ENCODE measurements at regions not wholly inside any gene's neighbourhood (a gene's known extent, or its start where the extent isn't known, plus 50 kb on each side); places are given as distances from the start of the nearest gene placed in this dataset.

DNA sequence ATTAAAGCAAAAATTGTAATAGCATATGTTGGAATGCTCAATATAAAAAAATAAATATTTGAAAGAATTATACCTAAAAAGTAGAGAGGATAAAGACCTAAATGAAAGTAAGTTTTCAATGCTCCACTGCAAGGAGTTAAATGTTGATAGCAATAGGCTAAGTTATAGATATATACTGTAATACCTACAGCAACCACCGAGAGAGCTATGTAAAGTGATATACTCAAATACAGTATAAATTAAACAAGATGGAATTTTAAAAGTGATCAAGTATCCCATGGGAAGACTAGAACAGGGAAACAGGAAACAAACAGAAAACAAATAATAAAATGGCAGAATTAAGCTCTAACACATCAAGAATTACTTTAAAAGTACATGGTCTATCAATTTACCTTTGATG, 73.9 kb downstream of the CASP3 start:
- Histone ChIP-seq H3K36me3 (ENCODE audit: insufficient read depth, low read length) (no peaks in the 10 kb centered on the region), H4K20me1 (ENCODE audit: insufficient read depth, low read length) (no peaks in the 10 kb centered on the region), H3K4me3 (ENCODE audit: low read depth in 1 of 2, low read length in 2 of 2) (no peak overlapping the region), H3K27me3 (ENCODE audit: insufficient read depth, low read length, poor library complexity) (no peaks in the 10 kb centered on the region), H3K9me3 (ENCODE audit: insufficient read depth, low read length, severe bottlenecking) (peaks cover under 1% of the 10 kb centered on the region), H3K79me2 (ENCODE audit: insufficient read depth, low read length) (no peaks in the 10 kb centered on the region), H3K9ac (ENCODE audit: low read depth, low read length) (no peak overlapping the region), H3K4me1 (ENCODE audit: insufficient read depth, low read length) (no peaks in the 10 kb centered on the region), H2AFZ (ENCODE audit: low read depth, low read length) (no peak overlapping the region), H3K27ac (ENCODE audit: low read length) (no peak overlapping the region), H3K4me2 (ENCODE audit: insufficient read depth, low read length) (no peak overlapping the region)
- TF ChIP-seq, protein P1, sequence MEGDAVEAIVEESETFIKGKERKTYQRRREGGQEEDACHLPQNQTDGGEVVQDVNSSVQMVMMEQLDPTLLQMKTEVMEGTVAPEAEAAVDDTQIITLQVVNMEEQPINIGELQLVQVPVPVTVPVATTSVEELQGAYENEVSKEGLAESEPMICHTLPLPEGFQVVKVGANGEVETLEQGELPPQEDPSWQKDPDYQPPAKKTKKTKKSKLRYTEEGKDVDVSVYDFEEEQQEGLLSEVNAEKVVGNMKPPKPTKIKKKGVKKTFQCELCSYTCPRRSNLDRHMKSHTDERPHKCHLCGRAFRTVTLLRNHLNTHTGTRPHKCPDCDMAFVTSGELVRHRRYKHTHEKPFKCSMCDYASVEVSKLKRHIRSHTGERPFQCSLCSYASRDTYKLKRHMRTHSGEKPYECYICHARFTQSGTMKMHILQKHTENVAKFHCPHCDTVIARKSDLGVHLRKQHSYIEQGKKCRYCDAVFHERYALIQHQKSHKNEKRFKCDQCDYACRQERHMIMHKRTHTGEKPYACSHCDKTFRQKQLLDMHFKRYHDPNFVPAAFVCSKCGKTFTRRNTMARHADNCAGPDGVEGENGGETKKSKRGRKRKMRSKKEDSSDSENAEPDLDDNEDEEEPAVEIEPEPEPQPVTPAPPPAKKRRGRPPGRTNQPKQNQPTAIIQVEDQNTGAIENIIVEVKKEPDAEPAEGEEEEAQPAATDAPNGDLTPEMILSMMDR (IDR thresholded peaks at IDR 0.05; ENCODE audit: borderline replicate concordance, extremely low read depth, low read length, poor library complexity, severe bottlenecking): no peak
- no peak for TF ChIP-seq EZH2 (IDR thresholded peaks at IDR 0.05; ENCODE audit: borderline replicate concordance, low read depth, low read length, severe bottlenecking)
- ATAC-seq (ENCODE audit: insufficient read depth, low read depth): peak; percentile 55; the same call in 1 of the 3 replicates
- no peak for DNase-seq

DNA sequence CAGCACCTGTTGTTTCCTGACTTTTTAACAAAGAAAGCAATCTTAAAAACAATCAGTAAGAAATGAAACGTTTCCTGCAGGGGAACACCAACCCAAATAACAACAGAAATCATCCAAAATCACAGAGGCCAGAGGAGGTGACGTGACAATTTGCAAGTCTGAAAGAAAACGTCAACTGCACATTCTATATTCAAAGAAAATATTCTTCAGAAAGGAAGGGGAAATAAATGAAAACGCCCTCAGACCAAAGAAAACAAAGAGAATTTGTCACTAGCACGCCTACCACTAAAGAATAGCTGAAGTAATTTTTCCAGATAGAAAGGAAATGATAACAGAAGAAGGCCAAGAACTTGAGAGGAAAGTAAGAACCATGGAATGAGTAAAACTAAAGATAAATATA, 74.4 kb downstream of the CASP3 start:
- DNase-seq (no peak), ATAC-seq (ENCODE audit: insufficient read depth, low read depth) (no peak)
- Histone ChIP-seq H3K27ac (ENCODE audit: low read length) (no peak overlapping the region), H3K4me3 (ENCODE audit: low read depth in 1 of 2, low read length in 2 of 2) (no peak overlapping the region), H3K9me3 (ENCODE audit: insufficient read depth, low read length, severe bottlenecking) (no peaks in the 10 kb centered on the region), H3K27me3 (ENCODE audit: insufficient read depth, low read length, poor library complexity) (no peaks in the 10 kb centered on the region), H3K4me2 (ENCODE audit: insufficient read depth, low read length) (no peak overlapping the region), H3K9ac (ENCODE audit: low read depth, low read length) (no peak overlapping the region), H3K79me2 (ENCODE audit: insufficient read depth, low read length) (no peaks in the 10 kb centered on the region), H3K4me1 (ENCODE audit: insufficient read depth, low read length) (no peaks in the 10 kb centered on the region), H3K36me3 (ENCODE audit: insufficient read depth, low read length) (no peaks in the 10 kb centered on the region), H2AFZ (ENCODE audit: low read depth, low read length) (no peak overlapping the region), H4K20me1 (ENCODE audit: insufficient read depth, low read length) (no peaks in the 10 kb centered on the region)
- no peak for TF ChIP-seq EZH2 (IDR thresholded peaks at IDR 0.05; ENCODE audit: borderline replicate concordance, low read depth, low read length, severe bottlenecking)
- TF ChIP-seq, protein P1 (IDR thresholded peaks at IDR 0.05; ENCODE audit: borderline replicate concordance, extremely low read depth, low read length, poor library complexity, severe bottlenecking): no peak

DNA sequence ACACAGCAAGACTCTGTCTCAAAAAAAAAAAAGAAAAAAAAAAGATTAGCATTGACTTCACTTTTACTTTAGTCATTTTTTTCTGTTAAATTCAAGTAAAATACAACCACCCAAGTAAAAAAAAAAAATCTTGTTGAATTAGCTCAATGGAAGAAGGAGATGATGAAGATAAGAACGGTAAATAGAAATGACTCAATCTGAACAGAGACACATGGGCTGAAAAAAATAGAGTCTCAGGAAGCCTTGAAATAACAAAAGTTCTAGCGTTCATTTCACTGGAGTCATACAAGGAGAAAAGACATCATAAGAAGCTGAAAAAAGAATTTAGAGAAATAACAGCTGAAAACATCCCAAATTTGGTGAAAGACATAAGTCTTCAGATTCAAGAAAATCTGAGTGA, 75.5 kb downstream of the CASP3 start:
- no peak for TF ChIP-seq EZH2 (IDR thresholded peaks at IDR 0.05; ENCODE audit: borderline replicate concordance, low read depth, low read length, severe bottlenecking)
- TF ChIP-seq, protein P1 (IDR thresholded peaks at IDR 0.05; ENCODE audit: borderline replicate concordance, extremely low read depth, low read length, poor library complexity, severe bottlenecking): no peak
- Histone ChIP-seq H4K20me1 (ENCODE audit: insufficient read depth, low read length) (no peaks in the 10 kb centered on the region), H3K27ac (ENCODE audit: low read length) (no peak overlapping the region), H3K4me1 (ENCODE audit: insufficient read depth, low read length) (no peaks in the 10 kb centered on the region), H3K4me3 (ENCODE audit: low read depth in 1 of 2, low read length in 2 of 2) (no peak overlapping the region), H3K4me2 (ENCODE audit: insufficient read depth, low read length) (no peak overlapping the region), H3K36me3 (ENCODE audit: insufficient read depth, low read length) (no peaks in the 10 kb centered on the region), H3K27me3 (ENCODE audit: insufficient read depth, low read length, poor library complexity) (no peaks in the 10 kb centered on the region), H3K79me2 (ENCODE audit: insufficient read depth, low read length) (no peaks in the 10 kb centered on the region), H2AFZ (ENCODE audit: low read depth, low read length) (no peak overlapping the region), H3K9me3 (ENCODE audit: insufficient read depth, low read length, severe bottlenecking) (no peaks in the 10 kb centered on the region), H3K9ac (ENCODE audit: low read depth, low read length) (no peak overlapping the region)
- DNase-seq: no peak
- ATAC-seq (ENCODE audit: insufficient read depth, low read depth): no peak

DNA sequence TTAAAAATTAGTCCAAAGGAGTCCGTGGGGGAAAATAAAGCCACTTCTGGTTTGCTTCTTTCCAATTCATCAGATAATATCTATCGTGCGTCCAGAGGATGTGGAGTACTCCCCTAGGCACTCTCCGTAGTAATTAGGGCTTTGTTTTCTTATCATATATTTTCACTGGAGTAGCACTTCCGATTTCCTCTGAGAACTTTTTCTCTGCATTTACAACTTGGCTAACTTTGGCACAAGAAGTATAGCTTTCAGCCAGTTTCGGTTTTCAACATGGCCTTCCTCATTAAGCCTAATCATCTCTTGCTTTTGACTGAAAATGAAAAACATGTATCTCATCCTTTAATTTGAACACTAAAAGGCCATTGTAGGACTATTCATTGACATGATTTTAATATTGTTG, 80.5 kb downstream of the CASP3 start:
- H4K20me1 ChIP-seq (ENCODE audit: insufficient read depth, low read length): no peaks in the 10 kb centered on the region
- no peaks in the 10 kb centered on the region for H3K9me3 ChIP-seq (ENCODE audit: insufficient read depth, low read length, severe bottlenecking)
- H3K4me1 ChIP-seq (ENCODE audit: insufficient read depth, low read length): no peaks in the 10 kb centered on the region
- H3K4me2 ChIP-seq (ENCODE audit: insufficient read depth, low read length): no peak overlapping the region
- H3K27ac ChIP-seq (ENCODE audit: low read length): no peak overlapping the region
- no peak for DNase-seq
- ATAC-seq (ENCODE audit: insufficient read depth, low read depth): no peak
- H2AFZ ChIP-seq (ENCODE audit: low read depth, low read length): no peak overlapping the region
- H3K36me3 ChIP-seq (ENCODE audit: insufficient read depth, low read length): no peaks in the 10 kb centered on the region
- TF ChIP-seq, protein P1 (IDR thresholded peaks at IDR 0.05; ENCODE audit: borderline replicate concordance, extremely low read depth, low read length, poor library complexity, severe bottlenecking): no peak
- no peak for TF ChIP-seq EZH2 (IDR thresholded peaks at IDR 0.05; ENCODE audit: borderline replicate concordance, low read depth, low read length, severe bottlenecking)
- H3K9ac ChIP-seq (ENCODE audit: low read depth, low read length): no peak overlapping the region
- H3K4me3 ChIP-seq (ENCODE audit: low read depth in 1 of 2, low read length in 2 of 2): no peak overlapping the region
- H3K79me2 ChIP-seq (ENCODE audit: insufficient read depth, low read length): no peaks in the 10 kb centered on the region
- no peaks in the 10 kb centered on the region for H3K27me3 ChIP-seq (ENCODE audit: insufficient read depth, low read length, poor library complexity)

All from DND-41 (cell line).